GM23248 (cell line): ENCODE measurements at regions not wholly inside any gene's neighbourhood (a gene's known extent, or its start where the extent isn't known, plus 50 kb on each side); places are given as distances from the start of the nearest gene placed in this dataset.
A peak's percentile ranks its signal among the peaks of the same experiment; 100 is the strongest.

Experiments
- DNase-seq: peaks from one replicate; pipeline ENCODE4 v3.0.0-alpha.2; 2015
- H2AFZ ChIP-seq: fragments of 200-600 bp; sonication (generic); 2 replicates; pipeline ENCODE4 v1.6.1; 2016; ENCODE audit warnings: antibody characterized with exemption
- H3F3A ChIP-seq: fragments of 200-600 bp; sonication (generic); 2 replicates; pipeline ENCODE4 v1.6.1; 2016; ENCODE audit warnings: mild to moderate bottlenecking, antibody characterized with exemption, mixed run types; ENCODE audit not compliant: insufficient read depth
- H3K27ac ChIP-seq: fragments of 200-600 bp; sonication (generic); 2 replicates; pipeline ENCODE4 v1.5.1; 2016; ENCODE audit warnings: mild to moderate bottlenecking
- H3K27me3 ChIP-seq: fragments of 200-600 bp; sonication (generic); replicated peaks from 2 replicates; pipeline ENCODE4 v1.6.1; 2016; ENCODE audit warnings: mild to moderate bottlenecking; ENCODE audit not compliant: insufficient read depth
- H3K36me3 ChIP-seq: fragments of 200-600 bp; sonication (generic); 2 replicates; pipeline ENCODE4 v1.6.1; 2016; ENCODE audit warnings: low read depth, mild to moderate bottlenecking
- H3K4me1 ChIP-seq: fragments of 200-600 bp; sonication (generic); 2 replicates; pipeline ENCODE4 v1.6.1; 2016; ENCODE audit warnings: mild to moderate bottlenecking; ENCODE audit not compliant: insufficient read depth
- H3K4me2 ChIP-seq: fragments of 200-600 bp; sonication (generic); one replicate; pipeline ENCODE4 v1.6.1; 2016; ENCODE audit warnings: mild to moderate bottlenecking; ENCODE audit not compliant: unreplicated experiment
- H3K4me3 ChIP-seq: fragments of 200-600 bp; sonication (generic); 2 replicates; pipeline ENCODE4 v1.5.1; 2016; ENCODE audit warnings: mild to moderate bottlenecking
- H3K79me2 ChIP-seq: fragments of 200-600 bp; sonication (generic); 2 replicates; pipeline ENCODE4 v1.6.1; 2016; ENCODE audit warnings: mild to moderate bottlenecking; ENCODE audit not compliant: insufficient read depth
- H3K9ac ChIP-seq: fragments of 200-600 bp; sonication (generic); 2 replicates; pipeline ENCODE4 v1.6.1; 2016; ENCODE audit warnings: mild to moderate bottlenecking
- H3K9me2 ChIP-seq: fragments of 200-600 bp; sonication (generic); 2 replicates; pipeline ENCODE4 v1.6.1; 2016; ENCODE audit warnings: mixed run types, mild to moderate bottlenecking, moderate library complexity; ENCODE audit not compliant: insufficient read depth
- H3K9me3 ChIP-seq: fragments of 200-600 bp; sonication (generic); one replicate; pipeline ENCODE4 v1.6.1; 2017; ENCODE audit warnings: low read depth
- H4K20me1 ChIP-seq: fragments of 200-600 bp; sonication (generic); 2 replicates; pipeline ENCODE4 v1.6.0; 2016; ENCODE audit not compliant: insufficient read depth
- EZH2 ChIP-seq: fragments of 200-600 bp; sonication (generic); IDR thresholded peaks from 2 replicates; pipeline ENCODE4 v1.6.1; 2018; ENCODE audit warnings: antibody characterized with exemption, mild to moderate bottlenecking; ENCODE audit not compliant: insufficient read depth, poor library complexity, severe bottlenecking
- EZH2phosphoT487 ChIP-seq: fragments of 200-600 bp; sonication (generic); IDR thresholded peaks from 2 replicates; pipeline ENCODE4 v1.6.1; 2018; ENCODE audit warnings: antibody characterized with exemption, moderate library complexity, mild to moderate bottlenecking, low read depth; ENCODE audit not compliant: insufficient read depth
- WGBS, 2 experiments: methylation state at CpG; one replicate each; pipeline ENCODE4 v1.1.6; 2015 to 2017; ENCODE audit warnings: low lambda C conversion rate in 2 of 2, low coverage in 1 of 2; ENCODE audit errors: missing lambda C conversion rate in 2 of 2; 5-methylcytosine and 5-hydroxymethylcytosine counted together
- in situ Hi-C: fragments of 300-500 bp; cut with MboI; formaldehyde crosslinking; loops from 2 replicates; pipeline ENCODE4 v1.15.0; 2020

GRCh38 chr5:105817416-105817815, 1853.3 kb downstream of the EFNA5 start:
- in situ Hi-C loops: no loop called here
- peak overlapping the region; percentile 50 for H2AFZ ChIP-seq
- H3K4me2 ChIP-seq: no peak overlapping the region

GRCh38 chr5:105816961-105817360, 1853.8 kb downstream of the EFNA5 start:
- Histone ChIP-seq H3K9ac (0 out of 2 replicates have a peak overlapping the region, but pooled peaks have one; percentile 17), H3K36me3 (no peaks in the 10 kb centered on the region), H3F3A (no peaks in the 10 kb centered on the region; the same call in 1 of the 2 replicates), H3K9me2 (no peaks in the 10 kb centered on the region), H3K27me3 (no peaks in the 10 kb centered on the region), H2AFZ (peak overlapping the region; percentile 50), H3K9me3 (no peaks in the 10 kb centered on the region), H3K79me2 (no peaks in the 10 kb centered on the region), H4K20me1 (no peaks in the 10 kb centered on the region), H3K4me3 (no peak overlapping the region), H3K4me2 (no peak overlapping the region), H3K27ac (peak overlapping the region; percentile 49; the same call in 1 of the 2 replicates), H3K4me1 (peaks cover 11% of the 10 kb centered on the region; the same call in 1 of the 2 replicates)
- DNase-seq: peak; percentile 34
- TF ChIP-seq EZH2: no peak
- TF ChIP-seq EZH2phosphoT487: no peak
- in situ Hi-C loops: no loop called here
- 46 to 50% methylated on average over 1 of the region's 1 CpG for WGBS, 2 experiments

More at GRCh38 chr5:105817416-105817815, 1853.3 kb downstream of the EFNA5 start:
- H3K4me1 ChIP-seq: peaks cover 11% of the 10 kb centered on the region; the same call in 1 of the 2 replicates
- 0 out of 2 replicates have a peak overlapping the region, but pooled peaks have one; percentile 17 for H3K9ac ChIP-seq
- H3K79me2 ChIP-seq: no peaks in the 10 kb centered on the region
- H3F3A ChIP-seq: no peaks in the 10 kb centered on the region; the same call in 1 of the 2 replicates
- H3K27me3 ChIP-seq: no peaks in the 10 kb centered on the region
- H3K4me3 ChIP-seq: no peak overlapping the region
- H3K9me2 ChIP-seq: no peaks in the 10 kb centered on the region
- 2 to 3% methylated on average over 3 of the region's 3 CpGs for WGBS, 2 experiments
- peak overlapping the region; percentile 49 for H3K27ac ChIP-seq
- H3K9me3 ChIP-seq: no peaks in the 10 kb centered on the region
- no peaks in the 10 kb centered on the region for H3K36me3 ChIP-seq
- H4K20me1 ChIP-seq: no peaks in the 10 kb centered on the region
- no peak for DNase-seq
- no peak for TF ChIP-seq EZH2phosphoT487
- no peak for TF ChIP-seq EZH2

GRCh38 chr5:105812304-105812703, 1858.4 kb downstream of the EFNA5 start:
- H3K4me2 ChIP-seq: no peak overlapping the region
- no peak overlapping the region for H3K27ac ChIP-seq
- H3K4me3 ChIP-seq: no peak overlapping the region
- H3K27me3 ChIP-seq: no peaks in the 10 kb centered on the region
- no peak overlapping the region for H3K9ac ChIP-seq
- TF ChIP-seq EZH2phosphoT487 (no peak), EZH2 (no peak)
- H3K79me2 ChIP-seq: no peaks in the 10 kb centered on the region
- no peak for DNase-seq
- H3K9me3 ChIP-seq: no peaks in the 10 kb centered on the region
- in situ Hi-C loops: no loop called here
- H3K36me3 ChIP-seq: no peaks in the 10 kb centered on the region
- H3K4me1 ChIP-seq: peaks cover 2% of the 10 kb centered on the region; the same call in 1 of the 2 replicates
- H3F3A ChIP-seq: no peaks in the 10 kb centered on the region; the same call in 1 of the 2 replicates
- H2AFZ ChIP-seq: no peak overlapping the region
- no peaks in the 10 kb centered on the region for H3K9me2 ChIP-seq
- no peaks in the 10 kb centered on the region for H4K20me1 ChIP-seq
- 72 to 76% methylated on average over 2 of the region's 2 CpGs for WGBS, 2 experiments

- in situ Hi-C loops: no loop called here
- WGBS, 2 experiments: 51 to 61% methylated on average over 3 of the region's 3 CpGs
- no peaks in the 10 kb centered on the region for H3F3A ChIP-seq
Observed at GRCh38 chr5:105807951-105808350, 1862.8 kb downstream of the EFNA5 start.

GRCh38 chr5:105807290-105807689, 1863.4 kb downstream of the EFNA5 start:
- Histone ChIP-seq H2AFZ (no peak overlapping the region), H3K9ac (no peak overlapping the region), H3K9me2 (no peaks in the 10 kb centered on the region), H3F3A (no peaks in the 10 kb centered on the region), H3K4me3 (no peak overlapping the region), H3K4me1 (no peaks in the 10 kb centered on the region), H3K36me3 (no peaks in the 10 kb centered on the region), H3K27ac (no peak overlapping the region), H3K4me2 (no peak overlapping the region), H4K20me1 (no peaks in the 10 kb centered on the region), H3K27me3 (no peaks in the 10 kb centered on the region), H3K9me3 (no peaks in the 10 kb centered on the region), H3K79me2 (no peaks in the 10 kb centered on the region)
- no peak for DNase-seq
- TF ChIP-seq EZH2phosphoT487: no peak
- no peak for TF ChIP-seq EZH2
- in situ Hi-C loops: no loop called here
- WGBS, 2 experiments: 0 to 4% methylated on average over 1 of the region's 1 CpG

More at GRCh38 chr5:105807951-105808350, 1862.8 kb downstream of the EFNA5 start:
- no peak overlapping the region for H3K9ac ChIP-seq
- no peak overlapping the region for H2AFZ ChIP-seq
- no peak for DNase-seq
- H3K9me3 ChIP-seq: no peaks in the 10 kb centered on the region
- no peak overlapping the region for H3K4me2 ChIP-seq
- no peaks in the 10 kb centered on the region for H4K20me1 ChIP-seq
- H3K27me3 ChIP-seq: no peaks in the 10 kb centered on the region
- no peaks in the 10 kb centered on the region for H3K9me2 ChIP-seq
- H3K79me2 ChIP-seq: no peaks in the 10 kb centered on the region
- H3K36me3 ChIP-seq: no peaks in the 10 kb centered on the region
- no peak for TF ChIP-seq EZH2
- no peak for TF ChIP-seq EZH2phosphoT487
- no peaks in the 10 kb centered on the region for H3K4me1 ChIP-seq
- H3K4me3 ChIP-seq: no peak overlapping the region
- H3K27ac ChIP-seq: no peak overlapping the region
